H1 (cell line): ENCODE measurements at regions not wholly inside any gene's neighbourhood (a gene's known extent, or its start where the extent isn't known, plus 50 kb on each side); places are given as distances from the start of the nearest gene placed in this dataset.

Experiments
- CTCF ChIA-PET: fragments of 300-600 bp; sonication (Branson Sonifier 250); formaldehyde crosslinking; loops from one replicate; lab custom pipeline; 2021; ENCODE audit not compliant: partially characterized antibody; lab: Charles Lee
- POLR2A ChIA-PET: fragments of 300-600 bp; sonication (Branson Sonifier 250); formaldehyde crosslinking; loops from one replicate; lab custom pipeline; 2021; ENCODE audit warnings: inconsistent platforms; ENCODE audit not compliant: partially characterized antibody; lab: Charles Lee
- DNase-seq, 2 experiments: peaks; one replicate each; pipeline versions ENCODE4 v3.0.0 to v3.0.0-alpha.2; 2010 to 2022; ENCODE audit warnings: low spot score in 2 of 2, low read depth in 1 of 2, mixed read lengths in 1 of 2
- FAIRE-seq: peaks from 2 replicates; lab custom pipeline; 2011; peaks lifted over from hg19 to GRCh38; lab: Jason Lieb, UNC
- H2AFZ ChIP-seq: 2 replicates; pipeline ENCODE4 v1.8.1; 2012; ENCODE audit warnings: low read length, inconsistent platforms
- H2AK5ac ChIP-seq: 2 replicates; pipeline ENCODE4 v1.6.1; 2013; ENCODE audit warnings: low read depth, low read length
- H2BK120ac ChIP-seq: replicated peaks from 2 replicates; pipeline ENCODE3; 2013; ENCODE audit warnings: low read depth, low read length, inconsistent platforms
- H2BK12ac ChIP-seq: 2 replicates; pipeline ENCODE4 v1.6.1; 2013; ENCODE audit warnings: low read depth, low read length
- H2BK15ac ChIP-seq: 2 replicates; pipeline ENCODE4 v1.6.1; 2013; ENCODE audit warnings: low read length
- H2BK20ac ChIP-seq: 2 replicates; pipeline ENCODE4 v1.6.1; 2013; ENCODE audit warnings: low read length
- H2BK5ac ChIP-seq: 2 replicates; pipeline ENCODE4 v1.6.1; 2013; ENCODE audit warnings: low read depth, low read length
- H3K14ac ChIP-seq: 2 replicates; pipeline ENCODE4 v1.6.1; 2013; ENCODE audit warnings: inconsistent platforms; ENCODE audit not compliant: insufficient read length
- H3K18ac ChIP-seq: 2 replicates; pipeline ENCODE4 v1.6.1; 2013; ENCODE audit warnings: low read length; ENCODE audit errors: extremely low read depth
- H3K23ac ChIP-seq: 2 replicates; pipeline ENCODE4 v1.6.1; 2013; ENCODE audit warnings: inconsistent platforms; ENCODE audit not compliant: insufficient read length
- H3K23me2 ChIP-seq: 2 replicates; pipeline ENCODE4 v1.6.1; 2013; ENCODE audit warnings: low read depth, low read length
- H3K27ac ChIP-seq: 2 replicates; pipeline ENCODE4 v1.6.1; 2011; ENCODE audit warnings: low read depth, low read length, inconsistent platforms
- H3K27me3 ChIP-seq, 4 experiments: replicated peaks in 1 of 4; 1 replicate in 1 of 4; 2 replicates in 3 of 4; pipeline versions ENCODE4 v1.6.1 to v1.8.1; 2011 to 2013; ENCODE audit warnings: low read length in 3 of 4, mild to moderate bottlenecking in 3 of 4, inconsistent platforms in 2 of 4, mixed read lengths in 2 of 4, moderate library complexity in 1 of 4; ENCODE audit not compliant: control insufficient read depth in 3 of 4, insufficient read depth in 3 of 4; ENCODE audit errors: extremely low read depth in 1 of 4
- H3K36me3 ChIP-seq, 4 experiments: 2 replicates each; pipeline versions ENCODE4 v1.6.1 to v1.8.1; 2011 to 2013; ENCODE audit warnings: mild to moderate bottlenecking in 4 of 4, low read length in 3 of 4, moderate library complexity in 2 of 4, control low read depth in 1 of 4, inconsistent platforms in 1 of 4; ENCODE audit not compliant: insufficient read depth in 4 of 4, control insufficient read depth in 2 of 4
- H3K4ac ChIP-seq: replicated peaks from 2 replicates; pipeline ENCODE3; 2013; ENCODE audit warnings: low read length, low read depth, mixed read lengths, inconsistent platforms; ENCODE audit not compliant: insufficient read length
- H3K4me1 ChIP-seq, 4 experiments: replicated peaks in 1 of 4; 1 replicate in 1 of 4; 2 replicates in 3 of 4; pipeline versions ENCODE4 v1.6.1 to v1.8.1; 2011 to 2013; ENCODE audit warnings: low read length in 3 of 4, inconsistent platforms in 2 of 4, mixed read lengths in 1 of 4; ENCODE audit not compliant: insufficient read depth in 4 of 4, control insufficient read depth in 3 of 4
- H3K4me2 ChIP-seq, 2 experiments: 2 replicates each; pipeline versions ENCODE4 v1.6.1 to v1.8.1; 2011 to 2013; ENCODE audit warnings: low read depth in 2 of 2, low read length in 2 of 2, control low read depth in 1 of 2, inconsistent platforms in 1 of 2, mild to moderate bottlenecking in 1 of 2; ENCODE audit not compliant: insufficient read depth in 1 of 2
- H3K4me3 ChIP-seq, 4 experiments: fragments of 200-600, 300-600 bp in 1 of 4; sonication (generic), shearing (Covaris generic), sonication (Bioruptor Twin) in 1 of 4; 2 replicates each; pipeline versions ENCODE4 v1.5.1 to v1.8.1; 2011 to 2016; ENCODE audit warnings: low read length in 4 of 4, low read depth in 3 of 4, control low read depth in 2 of 4, inconsistent platforms in 2 of 4, mild to moderate bottlenecking in 2 of 4, mixed read lengths in 1 of 4, moderate library complexity in 1 of 4; ENCODE audit not compliant: insufficient read depth in 2 of 4; ENCODE audit errors: extremely low read depth in 1 of 4
- H3K56ac ChIP-seq: replicated peaks from 2 replicates; pipeline ENCODE3; 2013; ENCODE audit warnings: low read depth, mild to moderate bottlenecking, mixed read lengths, low read length, inconsistent platforms; ENCODE audit not compliant: insufficient read length
- H3K79me1 ChIP-seq: 2 replicates; pipeline ENCODE4 v1.6.1; 2013; ENCODE audit warnings: low read depth, low read length, control low read depth
- H3K79me2 ChIP-seq, 2 experiments: 2 replicates each; pipeline versions ENCODE4 v1.6.1 to v1.8.1; 2012 to 2013; ENCODE audit warnings: low read length in 2 of 2, mild to moderate bottlenecking in 2 of 2, inconsistent platforms in 1 of 2; ENCODE audit not compliant: insufficient read depth in 2 of 2, control insufficient read depth in 1 of 2
- H3K9ac ChIP-seq, 4 experiments: replicated peaks in 1 of 4; 1 replicate in 1 of 4; 2 replicates in 3 of 4; pipeline versions ENCODE4 v1.6.1 to v1.8.1; 2011 to 2013; ENCODE audit warnings: low read depth in 3 of 4, low read length in 3 of 4, control low read depth in 2 of 4, mild to moderate bottlenecking in 2 of 4, moderate library complexity in 2 of 4, inconsistent platforms in 1 of 4; ENCODE audit errors: extremely low read depth in 1 of 4
- H3K9me3 ChIP-seq, 2 experiments: 2 replicates each; pipeline versions ENCODE4 v1.6.1 to v1.8.1; 2012 to 2013; ENCODE audit warnings: mild to moderate bottlenecking in 2 of 2, moderate library complexity in 2 of 2, control low read depth in 1 of 2, inconsistent platforms in 1 of 2, low read depth in 1 of 2, low read length in 1 of 2, mixed read lengths in 1 of 2; ENCODE audit not compliant: insufficient read depth in 2 of 2
- H4K20me1 ChIP-seq, 2 experiments: replicated peaks in 1 of 2; 2 replicates each; pipeline versions ENCODE3 to v1.8.1; 2011 to 2013; ENCODE audit warnings: inconsistent platforms in 2 of 2, low read length in 2 of 2, mild to moderate bottlenecking in 1 of 2; ENCODE audit not compliant: insufficient read depth in 2 of 2, control insufficient read depth in 1 of 2
- H4K5ac ChIP-seq: 2 replicates; pipeline ENCODE4 v1.6.1; 2013; ENCODE audit warnings: low read length, low read depth, mixed read lengths, inconsistent platforms; ENCODE audit not compliant: insufficient read length
- H4K8ac ChIP-seq: 2 replicates; pipeline ENCODE4 v1.8.0; 2013; ENCODE audit warnings: mild to moderate bottlenecking, moderate library complexity, low read length, inconsistent platforms; ENCODE audit not compliant: insufficient read depth; ENCODE audit errors: extremely low read depth
- H4K91ac ChIP-seq: replicated peaks from 2 replicates; pipeline ENCODE3; 2013; ENCODE audit warnings: low read length, mixed read lengths, inconsistent platforms; ENCODE audit not compliant: insufficient read length
- CTBP2 ChIP-seq: IDR thresholded peaks from 2 replicates; pipeline ENCODE4 v1.7.0; 2011; ENCODE audit warnings: borderline replicate concordance, mild to moderate bottlenecking, moderate library complexity, mixed read lengths, low read length; ENCODE audit not compliant: insufficient read depth, insufficient read length
- RBBP5 ChIP-seq: IDR thresholded peaks from 2 replicates; pipeline ENCODE4 v1.7.1; 2012; ENCODE audit warnings: low read depth, mild to moderate bottlenecking, inconsistent platforms, low read length, moderate library complexity, borderline replicate concordance
- SRF ChIP-seq: IDR thresholded peaks from 2 replicates; pipeline ENCODE4 v1.6.1; 2011; ENCODE audit warnings: mild to moderate bottlenecking, low read depth, low read length, moderate library complexity
- TBP ChIP-seq: IDR thresholded peaks from 2 replicates; pipeline ENCODE4 v1.6.1; 2011; ENCODE audit warnings: low read depth, low read length, improper control_type of control experiment

DNA sequence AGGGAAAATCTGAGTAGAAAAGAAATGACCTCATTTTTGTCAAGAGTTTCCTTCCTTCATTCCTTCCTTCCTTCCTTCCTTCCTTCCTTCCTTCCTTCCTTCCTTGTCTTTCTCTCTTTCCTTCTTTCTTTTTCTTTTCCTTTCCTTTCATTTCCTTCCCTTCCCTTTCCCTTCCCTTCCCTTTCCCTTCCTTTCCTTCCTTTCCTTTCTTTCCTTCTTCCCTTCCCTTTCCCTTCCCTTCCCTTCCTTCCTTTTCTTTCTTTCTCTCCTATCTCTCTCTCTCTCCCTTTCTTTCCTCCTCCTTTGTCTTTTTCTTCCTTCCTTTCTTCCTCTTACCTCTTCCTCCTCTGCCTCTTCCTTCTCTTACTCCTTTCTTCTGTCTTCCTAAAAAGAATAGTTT lies 347.6 kb downstream of the FAM47A start:
- DNase-seq (no peak), FAIRE-seq (no peak)
- no peaks in the 10 kb centered on the region for H3K79me2 ChIP-seq
- H3K36me3 ChIP-seq: no peaks in the 10 kb centered on the region
- no peak overlapping the region for H3K4me3 ChIP-seq
- H3K56ac ChIP-seq: no peak overlapping the region
- H2BK120ac ChIP-seq: no peak overlapping the region
- H3K9me3 ChIP-seq: no peaks in the 10 kb centered on the region
- POLR2A ChIA-PET: no interaction called here
- no peaks in the 10 kb centered on the region for H3K4me1 ChIP-seq
- no peak overlapping the region for H2AK5ac ChIP-seq
- H4K20me1 ChIP-seq: no peaks in the 10 kb centered on the region
- no peak overlapping the region for H2BK12ac ChIP-seq
- H4K5ac ChIP-seq: no peak overlapping the region
- H2BK15ac ChIP-seq: no peak overlapping the region
- no peaks in the 10 kb centered on the region for H3K27me3 ChIP-seq
- no peak overlapping the region for H3K27ac ChIP-seq
- no peak overlapping the region for H4K8ac ChIP-seq
- H3K9ac ChIP-seq: no peak overlapping the region
- H3K4ac ChIP-seq: no peak overlapping the region
- no peak overlapping the region for H3K18ac ChIP-seq
- no peak overlapping the region for H3K4me2 ChIP-seq
- H2BK20ac ChIP-seq: no peak overlapping the region
- no peak overlapping the region for H4K91ac ChIP-seq
- CTCF ChIA-PET: no interaction called here
- no peaks in the 10 kb centered on the region for H3K23me2 ChIP-seq
- H2AFZ ChIP-seq: no peak overlapping the region
- H3K14ac ChIP-seq: no peak overlapping the region
- TF ChIP-seq CTBP2: no peak
- TF ChIP-seq TBP: no peak
- no peak for TF ChIP-seq RBBP5
- no peak for TF ChIP-seq SRF
- H3K79me1 ChIP-seq: no peaks in the 10 kb centered on the region
- no peak overlapping the region for H2BK5ac ChIP-seq
- no peak overlapping the region for H3K23ac ChIP-seq
